22Rv1 (cell line): ENCODE measurements at regions not wholly inside any gene's neighbourhood (a gene's known extent, or its start where the extent isn't known, plus 50 kb on each side); places are given as distances from the start of the nearest gene placed in this dataset.

Experiments used
- H3K27ac ChIP-seq: fragments of 450-650 bp; 2 replicates; pipeline ENCODE4 v1.5.1; 2017
- ZFX ChIP-seq: fragments of 450-650 bp; IDR thresholded peaks from 2 replicates; pipeline ENCODE4 v1.6.1; 2017; ENCODE audit warnings: antibody characterized with exemption, borderline replicate concordance
- TF ChIP-seq, protein P1 (sequence below): fragments of 450-650 bp; IDR thresholded peaks from 2 replicates; pipeline ENCODE4 v1.5.1; 2017; ENCODE audit warnings: mild to moderate bottlenecking

DNA sequence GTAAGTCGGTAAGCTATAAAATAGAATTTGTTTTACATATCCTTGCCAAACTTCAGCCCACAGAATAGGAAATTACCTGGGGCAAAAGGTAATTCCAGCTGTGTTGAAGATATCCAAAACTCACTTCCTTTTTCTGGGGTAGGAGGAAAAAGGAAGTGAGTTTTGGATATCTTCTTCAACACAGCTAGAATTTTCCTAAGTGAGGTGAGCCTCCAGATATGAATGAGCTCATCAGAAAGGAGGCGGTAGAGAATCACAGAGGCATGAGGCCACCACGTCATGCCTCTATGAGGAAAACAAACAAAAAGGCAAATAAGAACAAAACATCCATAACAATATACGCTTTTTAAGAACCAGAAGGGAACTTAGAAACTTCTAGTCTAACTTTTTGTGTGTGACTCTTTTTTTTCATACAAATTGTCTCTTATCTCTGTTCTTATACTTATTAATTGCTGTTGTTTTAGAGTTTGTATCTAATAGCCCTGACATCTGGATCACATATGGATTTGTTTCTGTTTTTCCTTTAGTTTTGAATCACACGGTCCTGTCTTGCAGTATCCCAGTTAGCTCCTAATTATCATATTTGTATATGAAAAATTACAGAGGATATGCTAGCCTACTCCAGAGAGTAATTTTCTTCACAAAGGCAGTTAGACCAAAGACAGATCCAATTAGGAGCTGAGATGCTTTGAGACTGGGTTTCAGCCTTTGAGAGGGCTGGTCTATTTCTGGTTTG, 104.5 kb downstream of the RBM43 start:
- H3K27ac ChIP-seq: no peak overlapping the region
- no peak for TF ChIP-seq ZFX
- TF ChIP-seq, protein P1, sequence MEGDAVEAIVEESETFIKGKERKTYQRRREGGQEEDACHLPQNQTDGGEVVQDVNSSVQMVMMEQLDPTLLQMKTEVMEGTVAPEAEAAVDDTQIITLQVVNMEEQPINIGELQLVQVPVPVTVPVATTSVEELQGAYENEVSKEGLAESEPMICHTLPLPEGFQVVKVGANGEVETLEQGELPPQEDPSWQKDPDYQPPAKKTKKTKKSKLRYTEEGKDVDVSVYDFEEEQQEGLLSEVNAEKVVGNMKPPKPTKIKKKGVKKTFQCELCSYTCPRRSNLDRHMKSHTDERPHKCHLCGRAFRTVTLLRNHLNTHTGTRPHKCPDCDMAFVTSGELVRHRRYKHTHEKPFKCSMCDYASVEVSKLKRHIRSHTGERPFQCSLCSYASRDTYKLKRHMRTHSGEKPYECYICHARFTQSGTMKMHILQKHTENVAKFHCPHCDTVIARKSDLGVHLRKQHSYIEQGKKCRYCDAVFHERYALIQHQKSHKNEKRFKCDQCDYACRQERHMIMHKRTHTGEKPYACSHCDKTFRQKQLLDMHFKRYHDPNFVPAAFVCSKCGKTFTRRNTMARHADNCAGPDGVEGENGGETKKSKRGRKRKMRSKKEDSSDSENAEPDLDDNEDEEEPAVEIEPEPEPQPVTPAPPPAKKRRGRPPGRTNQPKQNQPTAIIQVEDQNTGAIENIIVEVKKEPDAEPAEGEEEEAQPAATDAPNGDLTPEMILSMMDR: no peak

DNA sequence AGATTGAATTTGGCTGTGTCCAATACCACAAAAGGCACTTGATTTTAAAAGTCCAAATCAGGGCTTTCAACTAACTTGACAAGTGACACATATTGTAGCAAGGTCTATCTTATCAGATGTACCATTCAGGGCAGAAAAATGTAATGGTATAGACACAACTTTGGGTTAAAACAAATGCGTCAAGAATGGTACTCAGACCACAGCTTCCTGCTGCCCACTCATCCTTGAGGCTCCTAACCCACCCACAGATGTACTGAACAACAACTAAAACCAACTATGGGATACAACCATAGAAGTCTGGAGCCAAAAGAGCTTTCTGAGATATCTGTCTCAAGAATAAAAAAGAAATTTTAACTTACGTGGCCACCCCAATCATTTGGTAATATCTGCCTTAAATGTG, 105.2 kb downstream of the RBM43 start:
- no peak overlapping the region for H3K27ac ChIP-seq
- TF ChIP-seq ZFX: no peak
- TF ChIP-seq, protein P1: no peak

DNA sequence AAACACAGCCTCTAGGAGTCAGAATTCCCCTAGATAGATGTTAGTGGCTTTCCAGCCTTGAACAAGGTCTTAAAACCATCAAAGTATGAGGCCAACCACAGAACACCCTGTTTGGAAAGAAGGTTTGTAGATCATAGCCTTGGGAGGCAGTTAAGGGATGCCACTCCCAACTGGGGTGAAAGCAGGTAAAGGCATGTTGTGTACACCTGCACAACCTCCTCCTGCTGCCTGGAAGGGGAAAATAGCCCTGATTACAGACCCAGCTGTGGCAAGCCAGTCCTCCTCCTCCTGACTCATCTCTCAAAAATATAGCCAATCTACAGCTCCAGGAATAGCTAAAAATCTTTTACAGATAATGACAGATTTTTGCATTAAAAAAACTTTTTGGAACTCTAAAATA, 108.1 kb downstream of the RBM43 start:
- TF ChIP-seq, protein P1: no peak
- TF ChIP-seq ZFX: no peak
- H3K27ac ChIP-seq: no peak overlapping the region

DNA sequence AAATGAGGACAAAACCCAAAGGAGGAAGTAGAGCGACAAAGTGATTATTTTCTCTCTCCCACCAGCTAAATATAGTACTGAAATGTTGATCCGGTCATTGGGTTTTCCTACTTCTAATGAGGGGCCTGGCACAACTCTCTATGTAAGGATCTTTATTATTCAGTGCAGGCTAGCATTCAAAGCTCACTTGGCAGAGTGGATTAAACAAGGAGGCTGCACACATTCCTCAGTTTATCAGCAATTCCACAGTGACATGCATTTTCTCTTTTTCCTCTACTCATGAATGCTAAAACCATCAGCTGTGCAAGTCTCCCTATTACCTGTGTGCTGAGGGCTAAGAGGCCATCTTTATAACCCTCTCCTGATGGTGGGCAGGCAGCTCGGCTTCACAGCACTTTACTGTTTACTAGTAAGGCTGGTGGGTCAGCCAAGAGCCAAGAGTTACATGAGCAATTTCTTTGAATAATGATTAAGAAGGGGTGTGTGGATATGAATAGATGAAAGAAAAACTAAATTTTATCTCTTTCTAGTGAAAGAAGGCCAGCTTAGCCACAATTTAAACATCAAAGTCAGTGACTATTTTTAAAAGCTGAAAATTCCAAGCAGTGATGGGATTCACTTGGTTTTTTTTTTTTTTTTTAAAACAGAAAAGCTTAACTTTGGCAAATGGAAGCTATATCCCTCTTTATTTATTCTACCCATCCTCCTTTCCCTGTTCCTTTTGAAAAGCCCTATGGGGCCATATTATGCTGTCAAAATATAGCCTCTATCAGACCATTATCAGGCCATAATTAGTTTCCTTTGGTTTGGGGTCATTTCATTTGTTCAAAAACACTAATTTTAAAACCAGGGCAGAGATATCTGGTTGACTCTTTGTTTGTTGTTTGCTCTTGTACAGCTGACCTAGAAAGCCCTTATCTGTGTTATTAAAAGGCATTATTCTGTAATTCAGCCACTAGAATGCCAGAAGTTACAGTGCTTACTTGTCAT, 111.0 kb downstream of the RBM43 start:
- TF ChIP-seq, protein P1: no peak
- TF ChIP-seq ZFX: no peak
- no peak overlapping the region for H3K27ac ChIP-seq

DNA sequence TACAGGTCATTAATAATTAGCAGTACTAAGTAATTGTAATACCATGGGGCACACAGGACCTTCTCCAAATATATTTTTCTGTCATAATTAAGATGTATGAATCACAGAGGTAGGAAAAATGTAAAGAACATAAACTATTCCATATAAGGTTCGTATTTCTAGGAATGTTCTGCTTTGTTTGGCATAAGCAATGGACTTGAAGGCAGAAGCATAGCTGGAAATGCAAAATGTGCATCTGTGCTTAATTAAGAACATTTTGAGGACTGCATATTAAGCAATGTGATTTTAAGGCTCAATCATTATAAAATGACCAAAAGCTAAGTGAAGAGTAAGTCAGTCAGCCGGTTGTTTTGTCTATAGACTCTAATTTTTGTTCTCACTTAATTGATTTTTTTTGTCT, 123.2 kb downstream of the RBM43 start:
- H3K27ac ChIP-seq: no peak overlapping the region
- TF ChIP-seq, protein P1: no peak
- no peak for TF ChIP-seq ZFX

DNA sequence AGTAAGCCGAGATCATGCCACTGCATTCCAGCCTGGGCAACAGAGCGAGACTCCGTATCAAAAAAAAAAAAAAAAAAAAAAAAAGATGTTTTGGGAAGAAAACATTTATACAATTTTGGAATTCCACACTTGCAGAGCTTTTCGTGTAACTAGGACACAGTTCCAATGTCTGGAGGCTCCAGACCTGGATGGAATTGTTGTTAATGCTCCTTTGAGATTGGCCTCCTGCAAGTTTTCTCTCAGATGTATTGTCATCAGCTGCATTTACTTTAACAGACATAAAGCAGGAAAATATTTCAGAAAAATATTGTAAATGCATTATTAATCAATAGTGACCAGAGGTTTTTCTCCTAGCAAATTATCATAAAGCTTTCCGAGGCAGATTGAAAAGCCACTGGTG, 124.1 kb downstream of the RBM43 start:
- TF ChIP-seq, protein P1: no peak
- TF ChIP-seq ZFX: no peak
- H3K27ac ChIP-seq: no peak overlapping the region
